ENCODE measurements at regions not wholly inside any gene's neighbourhood (a gene's known extent, or its start where the extent isn't known, plus 50 kb on each side); places are given as distances from the start of the nearest gene placed in this dataset.
"Not testable (repeated sequence)": the region's sequence is repeated elsewhere in the genome, so short reads cannot be mapped to it uniquely, and the experiment has no call there.

DNA sequence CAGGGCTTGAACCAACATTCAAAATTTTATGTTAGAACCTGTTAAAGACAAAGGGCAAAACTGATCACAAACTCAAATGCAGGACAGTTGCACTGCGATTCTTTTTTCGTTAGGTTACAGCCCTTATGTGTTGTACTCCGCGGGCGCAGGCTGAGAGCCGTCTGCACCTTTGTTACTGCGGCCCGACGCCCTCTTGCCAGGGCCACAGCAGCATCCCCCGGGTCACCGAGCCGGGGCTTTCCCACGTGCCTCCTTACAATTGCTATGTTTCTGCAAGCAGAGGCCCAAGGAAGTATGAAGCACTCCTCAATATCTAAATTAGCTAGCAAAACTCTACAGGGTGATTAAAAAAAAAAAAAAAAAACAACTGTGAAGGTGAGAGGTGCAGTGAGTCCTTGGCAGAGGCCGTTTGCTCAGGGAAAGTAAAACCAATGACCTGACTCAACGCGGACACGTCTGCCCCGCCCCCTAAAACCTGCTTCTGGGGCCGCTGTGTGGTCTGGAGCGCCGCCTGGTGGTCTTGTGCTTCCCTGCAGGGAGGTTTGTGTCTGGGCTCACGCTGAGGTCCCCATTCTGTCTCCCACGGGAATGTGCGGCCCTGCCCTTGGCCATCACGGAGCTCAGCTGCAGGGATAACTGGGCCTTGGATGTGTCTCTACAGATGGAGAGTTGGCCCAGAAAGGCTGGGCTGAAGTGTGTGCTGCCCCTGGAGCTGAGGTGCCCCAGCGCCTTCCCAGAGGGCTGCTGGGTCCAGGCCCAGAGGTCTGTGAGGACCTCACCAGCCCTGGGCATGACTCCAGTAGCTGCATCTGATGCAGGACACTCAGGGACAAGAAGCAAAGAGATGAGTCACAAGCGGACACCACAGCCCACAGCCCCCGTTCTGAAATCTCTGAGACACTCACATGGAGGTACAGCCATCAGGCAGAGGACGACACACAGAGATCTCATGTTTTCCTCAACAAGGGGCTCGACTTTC, 418.5 kb downstream of the TMEM121 start:
- peak; percentile 62 to 88 (median 67) for DNase-seq

DNA sequence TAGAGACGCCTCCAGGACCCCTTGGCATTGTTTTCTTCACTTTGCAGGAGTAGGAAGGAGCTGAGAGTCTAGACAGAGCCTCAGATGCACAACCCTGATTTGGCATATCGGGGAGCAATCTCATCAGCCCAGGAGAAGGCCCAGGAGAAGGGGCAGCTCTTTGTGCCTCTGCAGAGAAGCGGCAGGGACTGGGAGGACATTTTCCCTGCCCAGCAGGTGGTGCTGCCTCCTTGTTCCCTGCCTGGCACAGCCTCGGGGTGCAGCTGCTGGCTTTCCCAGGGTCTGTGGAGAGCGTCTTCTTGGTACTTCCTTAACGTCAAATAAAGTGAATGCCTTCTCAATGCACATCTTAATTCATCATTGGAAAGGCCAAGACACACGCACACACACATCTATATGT, 419.5 kb downstream of the TMEM121 start:
- peak in 1 of 3 experiments; percentile 47 for DNase-seq

GRCh38 chr14:105947599-105947998, 421.2 kb downstream of the TMEM121 start:
- no peak for DNase-seq

GRCh38 chr14:105948955-105949354, 422.6 kb downstream of the TMEM121 start:
- DNase-seq, result not testable (repeated sequence)

DNA sequence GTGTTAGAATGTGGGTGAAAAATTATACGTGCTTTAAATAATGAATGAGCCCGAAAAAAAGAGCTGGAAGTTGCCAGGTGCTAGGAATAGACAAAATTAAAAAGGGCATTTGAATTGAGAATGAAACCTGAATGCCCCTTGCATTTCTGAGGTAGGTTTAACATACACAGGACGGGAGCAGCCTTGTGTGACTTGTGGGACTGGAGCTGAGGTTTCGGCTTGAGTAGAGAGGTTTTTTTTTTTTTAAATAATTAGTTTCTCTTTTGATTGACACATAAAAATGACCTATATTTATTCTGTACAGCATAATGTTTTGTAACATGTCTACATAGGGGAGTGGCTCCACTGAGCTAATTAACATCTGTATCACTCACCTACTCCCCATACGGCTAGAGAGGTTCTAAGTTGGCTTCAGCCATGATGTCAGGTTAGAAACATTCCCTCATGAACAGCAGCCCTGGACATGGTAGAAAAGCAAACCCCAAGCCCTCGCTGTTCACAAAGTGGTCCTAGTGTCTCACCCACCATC, 424.0 kb downstream of the TMEM121 start:
- not testable (repeated sequence) for DNase-seq

DNA sequence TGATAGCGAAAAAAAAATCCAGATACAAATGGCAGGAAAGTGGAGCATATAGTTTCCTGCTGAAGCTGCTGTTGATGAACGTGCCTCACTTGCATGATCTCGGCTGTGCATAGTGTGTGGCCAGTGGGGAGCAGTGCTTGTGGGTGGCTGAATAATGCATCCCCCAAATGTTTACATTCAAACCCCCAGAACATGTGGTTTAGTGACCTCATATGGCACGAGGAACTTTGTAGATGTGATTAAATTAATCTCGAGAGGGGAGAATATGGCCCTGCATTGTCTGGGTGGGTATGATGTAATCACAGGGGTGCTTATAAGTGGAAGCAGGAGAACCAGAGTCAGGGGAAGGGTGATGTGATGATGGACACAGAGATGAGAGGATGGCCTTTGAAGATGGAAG, 425.0 kb downstream of the TMEM121 start:
- no peak for DNase-seq

- no peak for DNase-seq
These were observed 425.8 kb downstream of the TMEM121 start for GRCh38 chr14:105952222-105952621.

DNA sequence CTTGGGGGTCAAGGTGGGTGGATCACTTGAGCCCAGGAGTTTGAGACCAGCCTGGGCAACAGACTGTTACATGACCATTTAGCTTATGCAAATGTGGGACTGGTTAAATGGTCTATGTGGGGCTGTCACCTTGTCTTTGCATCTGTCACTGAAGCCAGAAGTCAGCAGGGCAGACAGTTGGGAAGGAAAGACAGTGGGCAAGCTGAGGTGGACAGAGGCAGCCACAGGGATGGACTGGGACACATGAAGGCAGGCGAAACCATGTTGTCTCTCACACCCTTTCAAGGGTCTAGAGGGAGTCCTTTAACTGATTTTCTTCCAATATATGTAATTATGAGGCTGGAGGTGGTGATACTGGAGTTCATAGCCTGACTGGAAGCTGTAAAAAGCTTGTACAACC, 426.4 kb downstream of the TMEM121 start:
- no peak for DNase-seq

DNA sequence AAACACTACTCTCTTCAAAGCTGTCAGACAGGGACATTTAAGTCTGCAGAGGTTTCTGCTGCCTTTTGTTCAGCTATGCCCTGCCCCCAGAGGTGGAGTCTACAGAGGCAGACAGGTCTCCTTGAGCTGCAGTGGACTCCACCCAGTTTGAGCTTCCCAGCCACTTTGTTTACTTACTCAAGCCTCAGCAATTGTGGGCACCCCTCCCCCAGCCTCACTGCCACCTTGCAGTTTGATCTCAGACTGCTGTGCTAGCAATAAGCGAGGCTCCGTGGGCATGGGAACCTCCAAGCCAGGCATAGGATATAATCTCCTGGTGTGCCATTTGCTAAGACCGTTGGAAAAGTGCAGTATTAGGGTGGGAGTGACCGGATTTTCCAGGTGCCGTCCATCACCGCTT, 435.2 kb downstream of the TMEM121 start:
- peak in 1 of 3 experiments; percentile 8 for DNase-seq

DNA sequence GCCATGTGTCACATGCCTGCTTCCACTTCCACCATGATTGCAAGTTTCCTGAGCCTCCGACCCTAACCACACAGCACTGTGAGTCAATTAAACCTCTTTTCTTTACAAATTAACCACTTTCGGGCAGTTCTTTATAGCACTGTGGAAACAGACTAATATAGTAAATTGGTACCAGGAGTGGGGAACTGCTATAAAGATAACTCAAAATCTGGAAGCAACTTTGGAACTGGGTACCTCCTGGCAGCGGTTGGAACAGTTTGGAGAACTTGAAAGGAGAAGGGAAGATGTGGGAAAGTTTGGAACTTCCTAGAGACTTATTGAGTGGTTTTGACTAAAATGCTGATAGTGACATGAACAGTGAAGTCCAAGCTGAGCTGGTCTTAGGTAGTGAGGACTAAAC, 436.1 kb downstream of the TMEM121 start:
- no peak for DNase-seq

GRCh38 chr14:105968291-105968690, 441.9 kb downstream of the TMEM121 start:
- no peak for DNase-seq

DNA sequence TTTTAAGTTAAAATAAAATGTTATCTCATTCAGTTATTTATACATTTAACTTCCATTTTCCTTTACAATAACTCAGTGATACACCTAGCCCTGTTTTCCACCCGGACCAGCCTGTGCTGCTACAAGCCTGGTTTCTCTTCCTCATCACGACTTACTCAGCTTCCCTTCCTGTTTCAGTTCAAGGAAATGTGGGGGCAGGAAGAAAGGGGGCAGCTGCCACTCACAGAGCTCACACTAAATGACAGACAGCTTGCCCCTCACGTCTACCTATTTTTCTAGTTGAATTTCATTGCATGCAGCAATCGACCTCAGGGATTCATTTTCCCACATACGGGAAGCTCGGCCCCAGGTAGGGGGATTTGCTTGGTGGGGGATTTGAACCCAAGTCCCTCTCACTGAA, 442.6 kb downstream of the TMEM121 start:
- not testable (repeated sequence) for DNase-seq

- peak in 1 of 3 experiments; percentile 23 for DNase-seq
These were observed 444.4 kb downstream of the TMEM121 start for GRCh38 chr14:105970821-105971220.

DNA sequence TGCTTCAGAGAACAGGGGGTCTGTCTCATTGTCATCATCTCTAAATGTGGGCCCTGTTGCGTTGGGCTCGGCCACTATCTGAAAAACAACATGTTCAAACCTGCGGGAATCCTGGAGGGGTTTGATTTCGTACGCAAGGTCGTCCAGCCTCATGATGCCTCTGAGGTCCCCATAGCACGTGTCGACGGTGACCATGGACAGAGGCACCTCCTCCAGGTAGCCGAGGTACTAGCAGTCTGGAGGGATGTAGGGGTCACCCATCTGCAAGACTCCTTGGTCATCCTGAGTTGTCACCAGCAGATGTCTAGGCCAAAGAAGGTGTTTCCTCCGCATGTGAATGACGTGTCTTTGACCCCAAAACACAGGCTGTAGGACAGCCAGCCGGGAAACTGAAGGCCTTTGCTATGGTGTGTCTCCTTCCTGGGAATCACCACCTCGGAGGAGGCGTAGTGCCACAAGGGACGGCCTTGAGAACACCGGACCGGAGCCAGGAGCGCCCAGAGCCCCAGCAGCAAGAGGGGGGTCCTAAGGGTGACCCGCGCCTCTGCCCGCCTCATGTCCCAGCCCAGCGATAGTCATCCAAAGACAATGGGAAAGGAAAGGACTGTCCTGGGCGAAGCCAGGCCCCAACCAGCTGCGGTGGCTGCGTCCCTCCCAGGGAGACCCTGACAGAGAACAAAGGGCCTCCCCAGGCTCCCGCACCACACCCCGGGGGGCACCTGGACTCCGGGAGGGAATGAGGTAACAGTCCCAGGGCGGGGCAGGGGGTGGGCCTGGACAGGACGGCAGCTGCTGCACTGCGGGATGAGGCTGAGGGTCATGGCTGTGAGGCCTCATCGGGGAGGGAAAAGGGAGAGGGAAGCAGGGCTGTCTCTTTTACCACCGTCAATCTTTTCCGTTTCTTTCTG, 445.5 kb downstream of the TMEM121 start:
- DNase-seq, result no peak

DNA sequence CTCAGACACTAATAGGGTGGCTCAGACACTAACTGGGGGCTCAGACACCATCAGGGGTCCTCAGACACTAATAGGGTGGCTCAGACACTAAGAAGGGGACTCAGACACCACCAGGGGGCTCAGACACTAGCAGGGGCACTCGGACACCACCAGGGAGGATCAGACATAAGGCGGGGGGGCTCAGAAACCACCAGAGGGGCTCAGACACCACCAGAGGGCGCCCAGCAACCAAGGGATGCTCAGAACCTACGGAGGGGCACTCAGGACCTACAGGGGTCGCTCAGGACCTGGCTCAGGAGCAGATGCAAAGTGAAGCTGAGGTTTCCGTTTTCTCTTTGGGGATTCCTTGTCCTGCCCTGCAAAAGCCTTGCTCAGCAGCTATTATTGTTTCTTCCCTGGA, 448.5 kb downstream of the TMEM121 start:
- DNase-seq, result peak; percentile 2 to 56 (median 23)

DNA sequence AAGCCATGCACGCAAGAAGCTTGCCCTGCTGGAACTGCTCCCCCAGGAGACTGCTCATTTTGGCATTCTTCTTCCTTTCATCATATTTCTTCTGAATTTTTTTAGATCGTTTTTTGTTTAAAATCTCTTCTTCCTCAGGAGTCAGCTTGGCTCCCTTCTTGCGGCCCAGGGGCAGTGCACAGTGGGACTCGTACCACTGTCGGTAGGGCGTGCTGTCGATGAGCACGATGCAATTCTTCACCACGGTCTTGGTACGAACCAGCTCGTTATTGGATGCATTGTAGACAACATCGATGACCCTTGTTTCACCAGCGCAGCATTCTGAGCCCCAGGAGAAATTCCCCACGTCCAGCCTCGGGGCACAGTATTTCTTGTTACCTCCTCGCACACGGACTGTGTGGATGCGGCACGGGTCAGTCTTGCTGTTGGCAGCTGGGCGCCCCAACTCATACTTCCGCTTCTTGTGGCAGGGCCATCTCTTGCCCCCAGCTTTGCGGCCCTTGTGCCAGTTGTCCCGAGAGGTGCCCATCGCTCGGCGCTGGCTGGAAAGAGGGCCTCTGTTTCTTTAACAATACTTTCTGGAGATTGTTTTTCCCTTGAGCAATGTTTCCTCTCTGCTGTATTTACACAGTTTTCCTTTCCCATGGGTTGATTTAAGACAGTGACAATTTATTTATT, 452.4 kb downstream of the TMEM121 start:
- no peak for DNase-seq

GRCh38 chr14:105979446-105979845, 453.1 kb downstream of the TMEM121 start:
- DNase-seq, result peak in 2 of 3 experiments; percentile 37 to 72

- DNase-seq, result peak in 2 of 3 experiments; percentile 25 to 56
These were observed 453.8 kb downstream of the TMEM121 start for GRCh38 chr14:105980224-105980623.

- not testable (repeated sequence) for DNase-seq
These were observed 455.3 kb downstream of the TMEM121 start for GRCh38 chr14:105981517-105982302.

DNA sequence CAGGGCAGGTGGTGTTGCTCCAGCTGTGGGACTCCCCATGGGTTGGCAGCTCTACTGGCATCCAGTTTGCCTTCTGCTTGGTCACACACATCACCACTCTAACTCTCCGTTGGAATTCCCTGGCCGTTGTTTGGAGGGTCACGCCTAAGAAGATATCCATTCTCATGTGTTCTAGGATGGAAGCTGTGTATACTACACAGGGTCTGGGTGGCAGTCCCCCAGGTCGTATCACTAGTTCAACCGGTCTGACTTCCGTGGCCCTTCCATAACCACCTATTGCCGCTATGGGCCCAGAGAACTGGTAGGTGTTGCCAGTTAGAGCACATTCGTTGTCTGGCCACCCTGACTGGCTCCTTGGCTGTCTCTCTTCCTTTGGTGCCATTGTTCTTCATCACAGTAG, 456.3 kb downstream of the TMEM121 start:
- DNase-seq, result no peak

- no peak for DNase-seq
These were observed 460.5 kb downstream of the TMEM121 start for GRCh38 chr14:105986894-105987284.

DNA sequence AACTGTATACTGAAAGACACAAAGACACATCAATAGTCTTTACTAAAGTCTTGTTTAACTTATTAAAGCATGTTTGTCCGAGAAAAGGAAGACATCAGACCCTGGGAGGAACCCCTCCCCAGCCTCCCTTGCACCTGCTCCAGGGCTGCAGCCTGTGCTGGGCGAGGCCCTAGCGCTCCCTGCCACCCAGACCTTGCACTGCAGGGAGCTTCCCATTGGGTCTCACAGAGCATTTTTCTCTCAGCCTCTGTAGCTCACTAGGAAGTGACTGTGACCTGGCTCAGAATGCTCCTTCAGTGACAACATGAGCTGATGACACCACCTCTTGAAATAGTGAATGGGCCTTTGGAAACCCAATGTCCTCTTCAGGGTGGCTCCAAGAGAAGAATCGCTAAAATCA, 461.2 kb downstream of the TMEM121 start:
- DNase-seq, result no peak
